ENCODE measurements at regions not wholly inside any gene's neighbourhood (a gene's known extent, or its start where the extent isn't known, plus 50 kb on each side); places are given as distances from the start of the nearest gene placed in this dataset.

DNA sequence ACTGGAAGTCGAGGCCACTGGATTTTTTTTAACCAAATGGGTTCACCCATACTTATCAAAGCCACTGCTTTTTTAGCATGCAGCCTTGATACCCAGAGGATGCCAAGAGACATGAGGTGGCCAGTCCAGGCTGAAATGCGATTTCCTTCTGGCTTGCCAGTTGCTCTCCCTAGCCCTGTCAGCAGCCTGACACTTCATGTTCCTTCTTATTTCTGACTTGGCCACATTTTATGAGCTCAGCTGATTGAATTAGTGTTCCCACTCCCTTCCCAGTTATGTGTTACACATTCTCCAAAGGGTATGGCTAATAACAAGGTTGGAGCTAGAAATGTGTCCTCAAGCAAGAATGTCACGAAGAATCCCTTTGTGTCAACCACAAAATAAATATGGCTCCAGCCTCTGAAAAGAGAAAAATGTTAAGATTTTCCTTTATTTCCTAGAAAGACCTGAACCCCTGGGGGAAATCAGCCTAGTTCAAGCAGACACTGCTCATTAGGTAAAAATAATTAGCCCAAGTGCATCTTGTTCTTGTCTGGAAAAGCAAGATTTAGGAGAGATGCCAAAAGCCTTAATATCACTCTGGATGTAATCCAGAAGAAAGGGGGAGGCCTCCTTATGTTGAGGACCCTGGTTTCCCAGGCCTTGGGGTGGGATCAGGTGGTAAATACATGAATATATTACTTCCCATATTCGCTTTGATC, 121.7 kb upstream of the TACR1 start:
- no peak overlapping the region for H3K27ac ChIP-seq (ENCODE audit: extremely low read depth, low read depth, low read length)
- H3K4me1 ChIP-seq (replicated peaks in 1 of 2; ENCODE audit: control insufficient read depth in 2 of 2, insufficient read depth in 2 of 2, low read length in 2 of 2): no peaks in the 10 kb centered on the region
- CTCF ChIA-PET (ENCODE audit: low intra/inter-chr PET ratio): no interaction called here
- POLR2A ChIA-PET: no interaction called here
- H3K9me3 ChIP-seq (replicated peaks; ENCODE audit: control insufficient read depth, insufficient read depth, low read depth, low read length): no peaks in the 10 kb centered on the region
- H2AFZ ChIP-seq (ENCODE audit: low read depth, low read length): no peak overlapping the region
- no peaks in the 10 kb centered on the region for H4K20me1 ChIP-seq (replicated peaks; ENCODE audit: control insufficient read depth, insufficient read depth, low read length)
- ATAC-seq (no peak), FAIRE-seq (no peak), DNase-seq (ENCODE audit: extremely low read depth in 1 of 4, low spot score in 3 of 4) (no peak)
- intact Hi-C loops (cut with micrococcal nuclease) (no loop called here), in situ Hi-C loops (cut with MboI) (no loop called here)
- no peak overlapping the region for H3K4me2 ChIP-seq (ENCODE audit: insufficient read depth, low read length)
- no TSS peak for BruUV-seq (replicated peaks)
- WGBS (ENCODE audit: insufficient coverage, low coverage, missing lambda C conversion rate): 0% methylated on average over 4 of the region's 4 CpGs
- H3K79me2 ChIP-seq (ENCODE audit: control insufficient read depth, insufficient read depth, low read length): no peaks in the 10 kb centered on the region
- H3K4me3 ChIP-seq: no peak overlapping the region
- no peaks in the 10 kb centered on the region for H3K9me1 ChIP-seq (ENCODE audit: control insufficient read depth, insufficient read depth, low read length)
- H3K9ac ChIP-seq (ENCODE audit: insufficient read depth in 1 of 2, low read depth in 2 of 2, low read length in 2 of 2): no peak overlapping the region
- H3K36me3 ChIP-seq (ENCODE audit: control insufficient read depth, insufficient read depth, low read length): no peaks in the 10 kb centered on the region
- no peaks in the 10 kb centered on the region; a peak in 1 of 5 replicates for H3K27me3 ChIP-seq (ENCODE audit: control insufficient read depth in 2 of 2, insufficient read depth in 2 of 2, low read length in 2 of 2)
- TF ChIP-seq, protein P1, sequence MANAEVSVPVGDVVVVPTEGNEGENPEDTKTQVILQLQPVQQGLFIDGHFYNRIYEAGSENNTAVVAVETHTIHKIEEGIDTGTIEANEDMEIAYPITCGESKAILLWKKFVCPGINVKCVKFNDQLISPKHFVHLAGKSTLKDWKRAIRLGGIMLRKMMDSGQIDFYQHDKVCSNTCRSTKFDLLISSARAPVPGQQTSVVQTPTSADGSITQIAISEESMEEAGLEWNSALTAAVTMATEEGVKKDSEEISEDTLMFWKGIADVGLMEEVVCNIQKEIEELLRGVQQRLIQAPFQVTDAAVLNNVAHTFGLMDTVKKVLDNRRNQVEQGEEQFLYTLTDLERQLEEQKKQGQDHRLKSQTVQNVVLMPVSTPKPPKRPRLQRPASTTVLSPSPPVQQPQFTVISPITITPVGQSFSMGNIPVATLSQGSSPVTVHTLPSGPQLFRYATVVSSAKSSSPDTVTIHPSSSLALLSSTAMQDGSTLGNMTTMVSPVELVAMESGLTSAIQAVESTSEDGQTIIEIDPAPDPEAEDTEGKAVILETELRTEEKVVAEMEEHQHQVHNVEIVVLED (CRISPR knock-in tag; IDR thresholded peaks at IDR 0.05): no peak
- TF ChIP-seq TAL1 (IDR thresholded peaks at IDR 0.05) (no peak), ZNF212 (CRISPR knock-in tag; IDR thresholded peaks at IDR 0.05) (no peak), ZNF785 (CRISPR knock-in tag; IDR thresholded peaks at IDR 0.05) (no peak), SNIP1 (IDR thresholded peaks at IDR 0.05; ENCODE audit: low read depth) (no peak), TOE1 (IDR thresholded peaks at IDR 0.05; ENCODE audit: borderline replicate concordance) (no peak), TOE1 (CRISPR knock-in tag; IDR thresholded peaks at IDR 0.05; ENCODE audit: borderline replicate concordance, low read depth) (no peak), RBM14 (IDR thresholded peaks at IDR 0.05; ENCODE audit: borderline replicate concordance, insufficient read depth, low read depth, low read length) (no peak), POLR3A (IDR thresholded peaks at IDR 0.05; ENCODE audit: borderline replicate concordance, extremely low read depth, insufficient read depth, insufficient read length) (no peak), ZNF324 (CRISPR knock-in tag; IDR thresholded peaks at IDR 0.05) (no peak), GABPA (tag; conservative IDR thresholded peaks at IDR 0.05; ENCODE audit: low read depth) (no peak), CBX3 (IDR thresholded peaks at IDR 0.05; ENCODE audit: borderline replicate concordance in 1 of 2, low read length in 2 of 2) (no peak), TAF1 (IDR thresholded peaks at IDR 0.05; ENCODE audit: control insufficient read depth, extremely low read depth, insufficient read depth, low read length, severe bottlenecking) (no peak)
- TF ChIP-seq, protein P2, sequence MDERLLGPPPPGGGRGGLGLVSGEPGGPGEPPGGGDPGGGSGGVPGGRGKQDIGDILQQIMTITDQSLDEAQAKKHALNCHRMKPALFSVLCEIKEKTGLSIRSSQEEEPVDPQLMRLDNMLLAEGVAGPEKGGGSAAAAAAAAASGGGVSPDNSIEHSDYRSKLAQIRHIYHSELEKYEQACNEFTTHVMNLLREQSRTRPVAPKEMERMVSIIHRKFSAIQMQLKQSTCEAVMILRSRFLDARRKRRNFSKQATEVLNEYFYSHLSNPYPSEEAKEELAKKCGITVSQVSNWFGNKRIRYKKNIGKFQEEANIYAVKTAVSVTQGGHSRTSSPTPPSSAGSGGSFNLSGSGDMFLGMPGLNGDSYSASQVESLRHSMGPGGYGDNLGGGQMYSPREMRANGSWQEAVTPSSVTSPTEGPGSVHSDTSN (CRISPR knock-in tag; IDR thresholded peaks at IDR 0.05; ENCODE audit: low read depth): no peak
- TF ChIP-seq, protein P2 (tag; conservative IDR thresholded peaks at IDR 0.05; ENCODE audit: low read depth): no peak
- TF ChIP-seq, protein P3, sequence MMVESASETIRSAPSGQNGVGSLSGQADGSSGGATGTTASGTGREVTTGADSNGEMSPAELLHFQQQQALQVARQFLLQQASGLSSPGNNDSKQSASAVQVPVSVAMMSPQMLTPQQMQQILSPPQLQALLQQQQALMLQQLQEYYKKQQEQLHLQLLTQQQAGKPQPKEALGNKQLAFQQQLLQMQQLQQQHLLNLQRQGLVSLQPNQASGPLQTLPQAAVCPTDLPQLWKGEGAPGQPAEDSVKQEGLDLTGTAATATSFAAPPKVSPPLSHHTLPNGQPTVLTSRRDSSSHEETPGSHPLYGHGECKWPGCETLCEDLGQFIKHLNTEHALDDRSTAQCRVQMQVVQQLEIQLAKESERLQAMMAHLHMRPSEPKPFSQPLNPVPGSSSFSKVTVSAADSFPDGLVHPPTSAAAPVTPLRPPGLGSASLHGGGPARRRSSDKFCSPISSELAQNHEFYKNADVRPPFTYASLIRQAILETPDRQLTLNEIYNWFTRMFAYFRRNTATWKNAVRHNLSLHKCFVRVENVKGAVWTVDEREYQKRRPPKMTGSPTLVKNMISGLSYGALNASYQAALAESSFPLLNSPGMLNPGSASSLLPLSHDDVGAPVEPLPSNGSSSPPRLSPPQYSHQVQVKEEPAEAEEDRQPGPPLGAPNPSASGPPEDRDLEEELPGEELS (CRISPR knock-in tag; IDR thresholded peaks at IDR 0.05; ENCODE audit: borderline replicate concordance): no peak

All from K562 (cell line).